NCI-H748 (cell line): ENCODE measurements at regions not wholly inside any gene's neighbourhood (a gene's known extent, or its start where the extent isn't known, plus 50 kb on each side); places are given as distances from the start of the nearest gene placed in this dataset.
"Not testable (repeated sequence)": the region's sequence is repeated elsewhere in the genome, so short reads cannot be mapped to it uniquely, and the experiment has no call there.

Source experiments
- DNase-seq: peaks from one replicate; lab custom pipeline; 2025; ENCODE audit not compliant: unreplicated experiment; lab: John Stamatoyannopoulos, UW

DNA sequence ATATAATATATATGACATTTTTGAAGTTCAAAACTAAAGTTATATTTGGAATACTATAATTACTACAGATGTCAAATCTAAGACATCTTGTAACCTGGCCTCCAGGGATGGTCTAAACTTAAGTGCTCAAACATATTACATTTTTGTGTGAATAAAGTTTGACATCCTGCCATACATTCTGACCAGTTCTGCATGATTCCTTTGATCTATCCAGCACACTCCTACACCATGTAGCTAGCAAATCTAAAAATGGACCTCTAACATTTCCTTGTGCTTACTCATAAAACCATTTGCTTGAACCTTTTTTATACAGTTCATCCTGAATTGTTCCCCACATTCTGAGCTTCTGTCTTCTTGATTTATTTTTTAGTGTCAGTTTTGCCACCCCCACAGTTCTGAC is 294.3 kb upstream of the ZNF804A start:
- DNase-seq, result no peak

DNA sequence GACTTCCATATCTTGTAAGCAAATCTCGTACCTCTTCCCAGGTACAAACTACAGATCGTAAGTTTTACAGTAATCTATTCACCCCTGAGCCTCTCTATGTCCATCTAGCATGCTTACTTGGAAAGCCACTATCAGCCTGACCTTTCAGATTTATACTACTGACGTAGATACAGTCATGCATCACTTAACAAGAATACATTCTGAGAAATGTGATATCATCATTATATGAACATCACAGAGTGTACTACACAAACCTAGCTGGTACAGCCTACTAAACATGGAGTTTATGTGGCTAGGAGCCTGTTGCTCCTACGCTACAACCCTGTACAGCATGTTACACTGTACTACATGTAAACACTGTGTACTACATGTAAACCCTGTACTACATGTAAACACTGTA is 293.2 kb upstream of the ZNF804A start:
- peak; percentile 63 for DNase-seq

DNA sequence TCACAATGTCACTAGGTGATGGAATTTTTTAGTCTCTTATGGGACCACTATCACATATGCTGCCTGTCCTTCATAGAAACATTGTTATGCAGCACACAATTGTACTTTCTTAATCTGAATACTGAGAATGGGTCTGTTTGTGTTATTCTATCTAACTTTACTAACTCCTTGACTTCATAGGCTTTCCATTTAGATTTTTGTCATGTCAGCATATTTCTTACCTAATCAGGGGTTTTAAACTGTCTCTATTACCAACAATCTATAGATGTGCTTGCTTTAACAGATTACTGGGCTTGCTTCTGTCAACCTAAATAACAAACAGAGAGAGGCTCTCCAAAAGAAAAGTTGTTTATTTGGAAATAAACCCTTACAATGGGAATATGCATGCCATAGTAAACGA is 289.6 kb upstream of the ZNF804A start:
- DNase-seq, result no peak

DNA sequence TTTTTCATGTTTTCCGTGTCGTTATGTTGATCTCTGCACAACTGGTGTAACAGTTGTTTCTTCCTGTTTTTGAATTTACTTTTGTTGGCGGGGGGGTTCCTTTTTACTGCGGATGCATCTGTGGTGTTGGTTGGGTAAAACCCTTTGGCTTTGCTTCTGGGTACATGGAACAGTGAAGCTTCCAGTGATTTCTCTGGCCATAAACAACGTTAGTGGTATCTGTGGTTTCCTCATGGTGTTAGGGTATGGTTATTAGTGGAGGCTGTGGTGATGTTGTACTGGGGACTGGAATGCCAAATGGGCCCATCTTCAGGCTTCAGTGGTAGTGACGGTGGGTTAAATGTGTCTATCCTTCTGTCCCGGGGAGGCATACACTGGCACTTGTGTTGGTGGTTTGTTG is 285.4 kb upstream of the ZNF804A start:
- DNase-seq, result no peak

DNA sequence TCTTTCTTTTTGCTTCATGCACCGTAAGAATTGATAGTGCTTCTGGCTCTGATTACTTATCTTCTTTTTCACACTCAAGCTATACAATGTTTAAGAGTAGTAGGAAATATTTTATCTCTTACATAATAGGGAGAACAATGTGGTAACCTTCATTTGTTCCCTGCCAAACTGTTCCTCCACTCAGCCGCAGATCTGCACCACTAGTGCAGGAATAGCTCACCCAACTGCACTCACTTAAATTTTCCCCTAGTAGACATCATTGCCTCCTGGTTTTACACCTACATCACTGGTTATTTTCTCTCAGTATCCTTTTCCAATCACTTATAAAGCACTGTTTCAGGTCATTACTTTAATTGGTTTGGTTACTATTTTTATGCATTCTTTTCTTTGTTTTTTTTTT is 283.5 kb upstream of the ZNF804A start:
- no peak for DNase-seq

DNA sequence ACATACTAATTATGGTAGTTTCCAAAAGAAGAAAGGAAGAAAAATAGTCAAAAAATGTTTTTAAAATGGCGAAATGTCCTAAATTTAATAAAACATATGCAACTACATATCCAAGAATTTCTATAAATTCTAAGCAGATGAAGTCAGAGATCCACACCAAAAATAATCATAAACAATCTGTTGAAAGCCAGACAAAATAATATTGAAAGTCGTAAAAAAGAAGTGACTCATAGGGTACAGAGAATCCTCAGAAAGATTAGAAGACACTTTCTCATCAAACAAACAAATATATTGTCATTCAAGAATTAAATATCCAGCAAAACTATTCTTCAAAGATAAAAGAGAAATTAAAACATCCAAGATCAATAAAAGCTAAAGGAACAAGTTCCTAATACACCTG is 281.4 kb upstream of the ZNF804A start:
- DNase-seq, result no peak

DNA sequence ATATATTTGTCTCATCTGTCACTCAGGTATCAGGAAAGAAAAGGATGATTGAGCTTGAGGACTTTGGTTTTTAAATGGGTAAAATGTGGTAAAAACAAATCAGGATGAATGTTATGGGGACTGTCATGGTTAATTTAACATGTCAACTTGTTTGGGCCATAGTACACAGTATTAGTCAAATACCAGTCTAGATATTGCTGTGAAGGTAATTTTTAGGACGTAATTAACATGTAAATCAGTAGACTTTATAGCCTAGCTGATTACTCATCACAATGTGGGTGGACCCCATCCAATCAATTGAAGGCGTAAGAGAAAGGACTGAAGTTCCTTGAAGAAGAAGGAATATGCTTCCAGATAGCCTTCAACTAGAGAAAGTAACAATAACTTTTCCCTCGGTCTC is 275.7 kb upstream of the ZNF804A start:
- DNase-seq, result peak; percentile 18

DNA sequence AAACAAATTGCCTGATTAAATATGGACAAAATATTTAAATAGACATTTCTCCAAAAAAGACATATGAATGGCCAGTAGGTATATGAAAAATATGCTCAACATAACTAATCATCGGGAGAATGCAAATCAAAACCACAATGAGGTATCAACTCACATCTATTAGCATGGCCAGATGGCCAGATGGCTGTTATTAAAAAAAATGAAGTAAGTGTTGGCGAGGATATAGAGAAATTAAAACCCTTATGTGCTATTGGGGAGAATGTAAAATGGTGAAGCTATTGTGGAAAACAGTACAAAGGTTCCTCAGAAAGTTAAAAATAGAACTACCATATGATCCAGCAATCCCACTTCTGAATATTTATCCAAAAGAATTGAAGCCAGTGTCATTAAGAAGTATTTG is 272.3 kb upstream of the ZNF804A start:
- no peak for DNase-seq

DNA sequence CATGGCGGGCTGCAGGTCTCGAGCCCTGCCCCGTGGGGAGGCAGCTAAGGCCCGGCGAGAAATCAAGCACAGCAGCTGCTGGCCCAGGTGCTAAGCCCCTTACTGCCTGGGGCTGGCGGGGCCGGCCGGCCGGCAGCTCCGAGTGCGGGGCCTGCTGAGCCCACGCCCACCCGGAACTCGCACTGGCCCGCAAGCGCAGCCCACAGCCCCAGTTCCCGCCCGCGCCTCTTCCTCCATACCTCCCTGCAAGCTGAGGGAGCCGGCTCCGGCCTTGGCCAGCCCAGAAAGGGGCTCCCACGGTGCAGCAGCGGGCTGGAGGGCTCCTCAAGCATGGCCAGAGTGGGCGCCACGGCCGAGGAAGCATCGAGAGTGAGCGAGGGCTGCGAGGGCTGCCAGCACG is 270.5 kb upstream of the ZNF804A start:
- DNase-seq, result not testable (repeated sequence)

DNA sequence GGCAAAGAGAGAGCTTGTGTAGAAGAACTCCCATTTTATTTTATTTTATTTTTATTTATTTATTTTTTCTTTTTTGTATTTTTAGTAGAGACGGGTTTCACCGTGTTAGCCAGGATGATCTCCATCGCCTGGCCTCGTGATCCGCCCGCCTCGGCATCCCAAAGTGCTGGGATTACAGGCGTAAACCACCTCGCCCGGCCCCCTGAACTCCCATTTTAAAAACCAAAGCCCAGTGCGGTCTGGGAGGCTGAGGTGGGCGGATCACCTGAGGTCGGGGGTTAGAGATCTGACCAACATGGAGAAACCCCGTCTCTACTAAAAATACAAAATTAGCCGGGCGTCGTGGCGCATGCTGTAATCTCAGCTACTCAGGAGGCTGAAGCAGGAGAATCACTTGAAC is 267.8 kb upstream of the ZNF804A start:
- not testable (repeated sequence) for DNase-seq

DNA sequence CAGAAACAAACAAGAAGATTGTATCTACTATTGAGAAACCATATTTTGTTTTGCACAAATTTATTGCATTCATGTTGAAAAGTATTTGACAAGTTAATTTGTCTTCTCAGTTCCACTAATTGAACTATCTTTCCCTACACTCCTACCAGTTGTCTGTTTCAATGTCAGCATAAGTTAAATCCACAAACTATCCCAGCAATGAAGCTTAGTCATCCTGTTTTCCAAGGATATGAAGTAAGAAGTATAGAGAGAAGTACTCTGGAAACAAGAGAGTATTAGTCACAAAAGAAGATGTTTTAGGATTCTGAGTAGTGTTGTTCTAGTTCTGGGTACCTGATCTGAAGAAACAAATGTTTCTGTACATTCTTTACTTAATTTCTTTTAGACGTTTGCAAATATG is 261.6 kb upstream of the ZNF804A start:
- no peak for DNase-seq

DNA sequence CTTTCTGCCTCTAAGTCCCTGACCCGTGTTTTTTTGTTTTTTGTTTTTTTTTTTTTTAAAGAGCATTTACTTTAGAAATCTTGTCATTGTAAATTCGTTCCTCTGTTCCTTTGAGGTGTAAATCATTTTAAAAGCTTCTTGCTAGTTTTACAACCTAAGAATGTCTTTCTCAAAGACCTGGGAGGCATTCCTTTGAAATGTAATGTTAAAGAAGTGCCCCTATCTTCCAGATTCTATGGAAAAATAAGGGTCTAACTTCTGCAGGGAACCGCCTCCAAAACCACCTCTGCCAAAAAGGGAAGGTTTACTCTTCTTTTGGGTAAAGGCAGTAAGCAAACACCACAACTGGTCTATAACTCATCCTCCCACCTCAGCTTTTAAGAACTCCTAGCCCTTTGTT is 259.6 kb upstream of the ZNF804A start:
- no peak for DNase-seq

DNA sequence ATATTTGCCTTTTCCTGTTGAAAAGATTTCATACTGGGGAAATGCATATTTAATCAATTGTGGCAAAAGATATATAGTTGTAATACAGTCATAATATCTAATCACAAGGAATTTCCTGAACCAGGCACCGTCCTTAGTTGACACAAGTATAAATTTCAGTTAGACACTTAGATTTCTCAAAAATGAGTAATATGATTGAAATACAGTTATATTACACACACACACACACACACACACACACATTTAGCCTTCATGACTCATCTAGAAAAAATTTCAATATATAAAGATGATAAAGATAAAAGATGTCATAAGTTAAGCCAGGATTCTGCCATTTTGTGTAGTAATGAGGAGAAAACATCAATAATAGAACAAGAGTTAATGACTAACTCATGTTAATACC is 258.4 kb upstream of the ZNF804A start:
- DNase-seq, result no peak

DNA sequence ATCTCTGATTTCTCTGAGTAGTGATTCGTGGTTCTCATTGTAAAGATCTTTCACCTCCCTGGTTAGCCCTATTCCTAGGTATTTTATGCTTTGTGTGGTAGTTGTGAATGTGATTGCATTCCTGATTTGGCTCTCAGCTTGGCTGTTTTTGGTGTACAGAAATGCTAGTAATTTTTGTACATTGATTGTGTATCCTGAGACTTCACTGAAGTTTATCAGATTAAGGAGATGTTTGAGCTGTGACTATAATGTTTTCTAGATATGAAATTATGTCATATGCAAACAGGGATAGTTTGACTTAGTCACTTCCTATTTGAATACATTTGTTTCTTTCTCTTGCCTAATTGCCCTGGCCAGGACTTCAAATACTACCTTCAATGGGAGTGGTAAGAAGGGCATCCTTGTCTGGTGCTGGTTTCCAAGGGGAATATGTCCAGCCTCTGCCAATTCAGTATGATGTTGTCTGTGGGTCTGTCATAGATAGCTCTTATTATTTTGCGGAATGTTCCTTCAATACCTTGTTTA is 251.9 kb upstream of the ZNF804A start:
- no peak for DNase-seq

DNA sequence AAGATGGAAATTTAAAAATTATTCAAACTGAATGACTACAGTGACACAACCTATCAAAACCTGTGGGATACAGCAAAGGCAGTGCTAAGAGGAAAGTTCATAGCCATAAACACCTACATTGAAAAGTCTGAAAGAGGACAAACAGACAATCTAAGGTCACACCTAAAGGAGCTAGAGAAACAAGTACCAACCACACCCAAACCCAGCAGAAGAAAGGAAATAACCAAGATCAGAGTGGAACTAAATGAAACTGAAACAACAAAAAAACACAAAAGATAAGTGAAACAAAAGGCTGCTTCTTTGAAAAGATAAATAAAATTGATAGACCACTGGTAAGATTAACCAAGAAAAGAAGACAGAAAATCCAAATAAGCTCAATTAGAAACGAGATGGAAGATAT is 247.2 kb upstream of the ZNF804A start:
- no peak for DNase-seq

DNA sequence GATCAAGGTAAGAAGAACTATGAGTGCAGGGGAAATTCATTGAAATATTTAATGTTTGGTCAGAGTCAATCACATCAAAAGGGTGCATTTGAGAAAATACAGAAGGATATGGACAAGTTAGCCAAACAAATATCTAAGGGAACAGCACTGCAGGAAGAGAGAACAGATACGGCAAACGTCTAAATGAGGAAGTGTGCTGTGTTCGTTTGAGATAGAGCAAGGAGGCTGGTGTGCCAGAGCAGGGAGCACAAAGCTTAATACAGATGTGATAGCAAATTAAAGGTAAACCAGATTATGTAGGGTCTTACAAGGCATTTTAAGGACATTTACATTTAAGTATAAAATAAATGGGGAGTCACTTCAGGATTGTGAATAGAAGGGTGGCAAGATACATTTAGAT is 241.3 kb upstream of the ZNF804A start:
- DNase-seq, result no peak

DNA sequence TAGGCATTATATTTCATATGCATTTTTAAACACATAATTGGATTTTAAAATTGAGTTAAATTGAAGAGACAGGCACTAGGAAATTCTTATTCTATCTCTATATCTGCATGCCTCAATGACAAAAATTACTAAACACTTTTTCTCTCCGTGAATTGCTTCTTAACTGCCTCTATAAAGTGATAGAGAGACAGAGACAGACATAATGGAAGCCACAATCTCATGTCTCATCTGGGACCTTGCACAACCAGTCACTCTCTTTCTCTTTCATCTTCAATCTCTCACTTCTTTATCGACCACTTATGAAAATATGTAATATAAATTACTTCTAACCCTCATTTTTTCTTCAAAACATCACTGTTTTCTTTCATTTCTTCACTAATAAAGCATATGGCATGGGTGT is 238.9 kb upstream of the ZNF804A start:
- no peak for DNase-seq

DNA sequence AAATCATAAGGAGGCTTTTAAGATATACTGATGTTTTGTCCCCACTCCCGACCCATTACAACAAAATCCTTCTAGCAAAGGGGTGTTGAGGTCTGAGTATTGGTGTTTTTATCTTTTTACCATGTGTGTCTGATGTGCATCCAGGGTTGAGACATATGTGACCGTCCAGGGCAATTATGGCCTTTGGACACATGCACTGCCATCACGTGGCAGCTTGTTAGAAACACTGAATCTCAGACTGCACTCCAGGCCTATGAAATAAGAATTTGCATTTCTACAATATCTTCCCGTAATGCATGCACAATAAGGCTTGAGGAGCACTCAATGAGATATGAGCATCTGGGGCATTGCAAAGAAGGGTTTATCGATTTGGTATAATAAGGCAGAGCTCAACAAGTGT is 235.1 kb upstream of the ZNF804A start:
- DNase-seq, result peak; percentile 33

DNA sequence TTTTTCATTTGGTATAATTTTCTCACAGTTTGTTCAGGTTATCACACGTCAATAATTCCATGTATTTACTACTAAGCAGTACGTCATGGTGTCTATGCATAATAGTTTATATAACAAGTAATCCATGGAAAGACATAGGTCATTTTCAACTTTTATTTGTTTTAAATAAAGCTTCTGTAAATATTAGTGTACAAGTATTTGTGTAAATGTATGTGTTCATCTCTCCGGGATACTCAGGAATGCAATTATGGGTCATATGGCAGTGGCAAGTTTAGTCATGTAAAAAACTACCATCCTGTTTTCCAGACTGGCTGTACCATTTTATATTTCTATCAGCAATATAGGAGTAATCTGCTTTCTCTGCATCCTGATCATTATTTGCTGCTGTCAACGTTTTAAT is 231.1 kb upstream of the ZNF804A start:
- no peak for DNase-seq

DNA sequence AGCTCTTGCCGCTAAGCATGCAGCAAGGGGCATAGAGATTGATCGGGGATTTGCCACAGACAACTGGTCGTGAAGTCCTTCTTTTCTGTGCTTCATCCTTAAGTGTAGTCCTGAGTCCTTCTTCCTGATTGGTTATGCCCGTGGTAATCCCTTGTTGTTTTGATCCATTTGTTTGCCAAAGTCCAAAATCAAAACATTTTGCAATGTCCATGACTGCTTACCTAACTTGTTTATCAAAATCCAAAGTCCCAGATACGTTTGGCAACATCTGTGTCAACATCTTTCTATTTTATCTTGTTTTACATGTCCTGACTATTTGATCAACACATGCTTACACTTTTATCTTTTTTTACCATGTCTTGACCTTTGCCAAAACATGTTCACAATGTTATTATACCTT is 229.0 kb upstream of the ZNF804A start:
- DNase-seq, result no peak

DNA sequence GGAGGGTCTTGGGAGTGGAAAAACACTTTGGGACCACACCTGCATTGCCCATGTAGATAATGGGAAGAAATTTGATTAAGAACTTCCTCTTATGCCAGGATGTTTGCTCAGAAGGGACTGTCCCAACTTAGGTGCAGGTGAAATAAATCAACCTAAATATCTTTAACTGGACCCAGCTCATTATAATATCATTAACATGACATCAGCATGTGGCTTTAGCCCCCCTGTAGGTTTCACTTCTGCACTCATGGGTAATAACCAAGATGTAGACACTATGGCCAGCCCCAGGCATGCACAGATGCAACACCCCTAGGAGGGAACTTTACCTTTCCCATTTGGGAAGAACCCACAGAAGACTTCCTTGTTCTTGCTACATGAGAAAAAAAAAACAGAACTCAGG is 227.4 kb upstream of the ZNF804A start:
- DNase-seq, result no peak

DNA sequence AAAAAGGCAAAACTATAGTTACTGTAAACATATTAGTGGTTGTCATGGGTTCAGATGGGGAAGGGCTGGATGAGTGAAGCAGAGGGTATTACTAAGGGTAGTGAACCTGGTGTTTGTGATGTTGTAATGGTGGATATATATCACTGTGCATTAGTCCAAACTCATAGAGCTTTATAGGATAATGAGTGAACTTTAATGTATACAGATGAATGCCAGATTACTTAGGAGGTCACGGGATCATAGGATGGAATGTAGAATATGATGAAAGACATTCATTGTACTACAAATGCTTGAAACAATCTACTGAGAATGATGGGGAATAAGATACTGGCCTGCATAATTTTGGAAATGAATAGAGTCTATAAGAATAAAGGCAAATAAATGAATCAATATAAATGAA is 226.7 kb upstream of the ZNF804A start:
- DNase-seq, result no peak

DNA sequence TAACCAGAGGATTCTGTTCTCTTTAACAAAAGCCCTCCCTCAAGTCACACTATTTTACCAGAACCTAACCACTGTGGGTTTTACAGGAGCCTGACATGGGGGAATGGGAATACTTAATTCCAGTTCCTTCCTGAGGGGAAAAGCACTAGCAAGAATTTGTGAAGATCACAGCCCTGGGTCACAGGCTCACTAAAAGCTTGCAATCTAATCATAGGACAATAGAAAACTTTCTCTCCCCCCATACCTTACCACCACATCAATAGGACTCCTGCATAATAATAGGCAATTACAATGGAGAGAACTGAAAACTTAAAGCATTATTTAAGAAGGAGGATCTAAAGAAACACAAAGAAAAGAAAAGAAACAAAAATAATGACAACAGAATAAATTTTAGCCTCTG is 225.8 kb upstream of the ZNF804A start:
- DNase-seq, result no peak

DNA sequence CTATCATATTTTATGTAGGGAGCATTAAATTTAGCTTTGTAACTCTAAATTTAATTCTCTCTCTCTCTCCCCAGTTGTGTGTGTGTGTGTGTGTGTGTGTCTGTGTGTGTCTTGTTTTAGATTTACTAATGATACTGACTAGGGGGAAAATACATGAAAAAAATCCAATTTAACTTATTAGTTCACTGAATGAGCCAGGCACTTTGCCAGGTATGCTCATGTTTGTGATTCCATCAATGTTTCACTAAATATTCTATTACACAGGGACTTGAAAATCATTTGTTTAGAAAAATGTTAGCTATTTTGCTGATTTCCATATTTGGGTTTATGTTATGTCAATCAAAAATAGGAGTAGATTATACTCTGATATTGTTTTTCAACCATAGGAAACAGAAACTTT is 203.7 kb upstream of the ZNF804A start:
- no peak for DNase-seq
